ENCODE measurements at regions not wholly inside any gene's neighbourhood (a gene's known extent, or its start where the extent isn't known, plus 50 kb on each side); places are given as distances from the start of the nearest gene placed in this dataset.

GRCh38 chr21:35399002-35399530, 350.0 kb upstream of the RUNX1 start:
- H3K4me1 Mint-ChIP-seq (ENCODE audit: unreplicated experiment): peaks cover 6% of the 10 kb centered on the region
- no peaks in the 10 kb centered on the region for H3K9me3 Mint-ChIP-seq (ENCODE audit: unreplicated experiment)
- no peak overlapping the region for H3K4me3 Mint-ChIP-seq (ENCODE audit: unreplicated experiment)
- no peak for TF ChIP-seq CTCF (IDR thresholded peaks at IDR 0.05; ENCODE audit: unreplicated experiment)
- DNase-seq (ENCODE audit: low spot score): no peak
- H3K27me3 Mint-ChIP-seq (ENCODE audit: unreplicated experiment): no peaks in the 10 kb centered on the region
- H3K36me3 Mint-ChIP-seq (ENCODE audit: low read depth, unreplicated experiment): no peaks in the 10 kb centered on the region
- no peak overlapping the region for H3K27ac Mint-ChIP-seq (ENCODE audit: unreplicated experiment)

- no peak for TF ChIP-seq CTCF (IDR thresholded peaks at IDR 0.05; ENCODE audit: unreplicated experiment)
- Mint-ChIP-seq H3K27ac (ENCODE audit: unreplicated experiment) (no peak overlapping the region), H3K4me1 (ENCODE audit: unreplicated experiment) (peaks cover 5% of the 10 kb centered on the region), H3K36me3 (ENCODE audit: low read depth, unreplicated experiment) (no peaks in the 10 kb centered on the region), H3K4me3 (ENCODE audit: unreplicated experiment) (no peak overlapping the region), H3K9me3 (ENCODE audit: unreplicated experiment) (no peaks in the 10 kb centered on the region), H3K27me3 (ENCODE audit: unreplicated experiment) (no peaks in the 10 kb centered on the region)
- no peak for DNase-seq (ENCODE audit: low spot score)
These were observed 349.4 kb upstream of the RUNX1 start for GRCh38 chr21:35398346-35398982.

GRCh38 chr21:35397781-35398180, 348.7 kb upstream of the RUNX1 start:
- H3K4me1 Mint-ChIP-seq (ENCODE audit: unreplicated experiment): peaks cover 5% of the 10 kb centered on the region
- TF ChIP-seq CTCF (IDR thresholded peaks at IDR 0.05; ENCODE audit: unreplicated experiment): no peak
- no peak overlapping the region for H3K27ac Mint-ChIP-seq (ENCODE audit: unreplicated experiment)
- no peaks in the 10 kb centered on the region for H3K9me3 Mint-ChIP-seq (ENCODE audit: unreplicated experiment)
- H3K27me3 Mint-ChIP-seq (ENCODE audit: unreplicated experiment): no peaks in the 10 kb centered on the region
- no peak for DNase-seq (ENCODE audit: low spot score)
- H3K4me3 Mint-ChIP-seq (ENCODE audit: unreplicated experiment): no peak overlapping the region
- no peaks in the 10 kb centered on the region for H3K36me3 Mint-ChIP-seq (ENCODE audit: low read depth, unreplicated experiment)

- Mint-ChIP-seq H3K4me3 (ENCODE audit: unreplicated experiment) (no peak overlapping the region), H3K4me1 (ENCODE audit: unreplicated experiment) (peaks cover 5% of the 10 kb centered on the region), H3K27ac (ENCODE audit: unreplicated experiment) (no peak overlapping the region), H3K9me3 (ENCODE audit: unreplicated experiment) (no peaks in the 10 kb centered on the region), H3K27me3 (ENCODE audit: unreplicated experiment) (no peaks in the 10 kb centered on the region), H3K36me3 (ENCODE audit: low read depth, unreplicated experiment) (no peaks in the 10 kb centered on the region)
- DNase-seq (ENCODE audit: low spot score): no peak
- TF ChIP-seq CTCF (IDR thresholded peaks at IDR 0.05; ENCODE audit: unreplicated experiment): no peak
These were observed 347.6 kb upstream of the RUNX1 start for GRCh38 chr21:35396655-35397054.

- Mint-ChIP-seq H3K27ac (ENCODE audit: unreplicated experiment) (no peak overlapping the region), H3K27me3 (ENCODE audit: unreplicated experiment) (no peaks in the 10 kb centered on the region), H3K4me3 (ENCODE audit: unreplicated experiment) (no peak overlapping the region), H3K36me3 (ENCODE audit: low read depth, unreplicated experiment) (no peaks in the 10 kb centered on the region), H3K4me1 (ENCODE audit: unreplicated experiment) (peaks cover 5% of the 10 kb centered on the region), H3K9me3 (ENCODE audit: unreplicated experiment) (no peaks in the 10 kb centered on the region)
- no peak for DNase-seq (ENCODE audit: low spot score)
- TF ChIP-seq CTCF (IDR thresholded peaks at IDR 0.05; ENCODE audit: unreplicated experiment): no peak
These were observed 346.6 kb upstream of the RUNX1 start for GRCh38 chr21:35395728-35396127.

Data from endothelial cell (in vitro differentiated cells).